NCI-H1092 (cell line): ENCODE measurements at regions not wholly inside any gene's neighbourhood (a gene's known extent, or its start where the extent isn't known, plus 50 kb on each side); places are given as distances from the start of the nearest gene placed in this dataset.
A peak's percentile ranks its signal among the peaks of the same experiment; 100 is the strongest.

ENCODE experiments used
- DNase-seq: peaks from one replicate; lab custom pipeline; 2025; lab: John Stamatoyannopoulos, UW

GRCh38 chr1:105830571-105831146, 1225.8 kb upstream of the PRMT6 start:
- DNase-seq, result no peak

- DNase-seq, result no peak
Observed at GRCh38 chr1:105838071-105838470, 1218.4 kb upstream of the PRMT6 start.

- DNase-seq, result no peak
Observed at GRCh38 chr1:105865546-105865945, 1190.9 kb upstream of the PRMT6 start.

GRCh38 chr1:105872817-105873216, 1183.7 kb upstream of the PRMT6 start:
- DNase-seq, result no peak

- no peak for DNase-seq
Observed at GRCh38 chr1:105874621-105875020, 1181.9 kb upstream of the PRMT6 start.

- DNase-seq, result no peak
Observed at GRCh38 chr1:105886309-105886708, 1170.2 kb upstream of the PRMT6 start.

GRCh38 chr1:105891308-105891707, 1165.2 kb upstream of the PRMT6 start:
- DNase-seq, result no peak

GRCh38 chr1:105894006-105894405, 1162.5 kb upstream of the PRMT6 start:
- no peak for DNase-seq

- no peak for DNase-seq
Observed at GRCh38 chr1:105909811-105910210, 1146.7 kb upstream of the PRMT6 start.

GRCh38 chr1:105914403-105914802, 1142.1 kb upstream of the PRMT6 start:
- DNase-seq, result peak; percentile 79

- DNase-seq, result no peak
Observed at GRCh38 chr1:105934806-105935205, 1121.7 kb upstream of the PRMT6 start.

GRCh38 chr1:105964879-105965278, 1091.6 kb upstream of the PRMT6 start:
- no peak for DNase-seq

- no peak for DNase-seq
Observed at GRCh38 chr1:105997516-105997915, 1059.0 kb upstream of the PRMT6 start.

- DNase-seq, result no peak
Observed at GRCh38 chr1:106022312-106022902, 1034.1 kb upstream of the PRMT6 start.

- DNase-seq, result no peak
Observed at GRCh38 chr1:106027871-106028270, 1028.6 kb upstream of the PRMT6 start.

GRCh38 chr1:106037526-106037925, 1018.9 kb upstream of the PRMT6 start:
- no peak for DNase-seq

GRCh38 chr1:106038260-106038659, 1018.2 kb upstream of the PRMT6 start:
- DNase-seq, result no peak

- DNase-seq, result no peak
Observed at GRCh38 chr1:106043971-106044370, 1012.5 kb upstream of the PRMT6 start.

GRCh38 chr1:106047210-106047609, 1009.3 kb upstream of the PRMT6 start:
- DNase-seq, result no peak

- DNase-seq, result no peak
Observed at GRCh38 chr1:106049595-106049994, 1006.9 kb upstream of the PRMT6 start.

GRCh38 chr1:106055855-106056254, 1000.6 kb upstream of the PRMT6 start:
- DNase-seq, result no peak

- DNase-seq, result no peak
Observed at GRCh38 chr1:106061586-106062495, 994.6 kb upstream of the PRMT6 start.

- peak; percentile 86 for DNase-seq
Observed at GRCh38 chr1:106063510-106063909, 993.0 kb upstream of the PRMT6 start.
